GM23248 (cell line): ENCODE measurements at regions not wholly inside any gene's neighbourhood (a gene's known extent, or its start where the extent isn't known, plus 50 kb on each side); places are given as distances from the start of the nearest gene placed in this dataset.

Experiments
- EZH2 ChIP-seq: fragments of 200-600 bp; sonication (generic); IDR thresholded peaks from 2 replicates; pipeline ENCODE4 v1.6.1; 2018; ENCODE audit warnings: antibody characterized with exemption, mild to moderate bottlenecking; ENCODE audit not compliant: insufficient read depth, poor library complexity, severe bottlenecking
- EZH2phosphoT487 ChIP-seq: fragments of 200-600 bp; sonication (generic); IDR thresholded peaks from 2 replicates; pipeline ENCODE4 v1.6.1; 2018; ENCODE audit warnings: antibody characterized with exemption, moderate library complexity, mild to moderate bottlenecking, low read depth; ENCODE audit not compliant: insufficient read depth

DNA sequence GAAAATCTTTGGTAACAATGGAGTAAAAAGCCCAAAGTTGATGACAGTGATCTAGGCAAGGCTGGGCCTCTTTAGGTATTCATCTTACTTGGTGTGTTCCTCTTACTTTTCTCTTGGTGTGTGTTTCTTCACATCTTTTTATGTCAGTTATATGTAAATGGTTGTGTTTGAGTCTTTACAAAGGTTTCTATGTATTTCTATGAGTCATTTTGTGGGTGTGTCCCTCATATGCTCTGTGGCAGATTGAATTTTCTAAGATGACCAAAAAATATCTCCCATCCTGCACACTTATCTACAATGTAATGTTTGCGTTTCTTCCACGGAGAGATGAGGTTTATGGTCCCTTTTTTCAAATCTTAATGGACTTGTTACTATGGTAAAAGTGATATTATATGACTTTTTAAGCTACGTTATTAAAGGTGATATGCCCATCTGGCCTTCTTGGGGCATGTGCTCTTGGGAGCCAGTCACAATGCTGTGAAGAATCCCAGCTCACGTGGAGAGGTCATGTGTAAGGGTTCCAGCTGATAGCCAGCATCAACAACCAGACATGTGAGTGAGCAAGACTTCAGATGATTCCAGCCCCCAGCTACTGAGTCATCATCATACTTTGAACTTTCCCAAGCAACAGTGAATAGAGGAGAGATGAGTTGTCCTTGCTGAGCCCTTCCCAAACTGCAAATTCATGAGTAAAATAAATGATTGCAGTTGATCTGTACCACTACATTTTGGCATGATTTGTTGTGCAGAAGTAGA lies 126.9 kb downstream of the CBLL2 start:
- no peak for TF ChIP-seq EZH2
- TF ChIP-seq EZH2phosphoT487, result no peak
